Suppressor macrophage (primary cell): ENCODE measurements at regions not wholly inside any gene's neighbourhood (a gene's known extent, or its start where the extent isn't known, plus 50 kb on each side); places are given as distances from the start of the nearest gene placed in this dataset.

Experiments used
- DNase-seq, 4 experiments: peaks; one replicate each; pipeline ENCODE4 v3.0.0-alpha.2; 2020 to 2022

GRCh38 chr10:128221807-128222206 lies 95.6 kb upstream of the MKI67 start:
- no peak for DNase-seq

- DNase-seq: no peak
Observed at GRCh38 chr10:128222332-128222849, 96.2 kb upstream of the MKI67 start.

- DNase-seq: peak in 2 of 4 experiments; percentile 61 to 70
Observed at GRCh38 chr10:128230401-128230800, 104.2 kb upstream of the MKI67 start.

- DNase-seq: no peak
Observed at GRCh38 chr10:128233422-128233821, 107.2 kb upstream of the MKI67 start.

GRCh38 chr10:128237710-128238109 lies 111.5 kb upstream of the MKI67 start:
- DNase-seq: no peak

- no peak for DNase-seq
Observed at GRCh38 chr10:128241023-128241422, 114.8 kb upstream of the MKI67 start.

- DNase-seq: no peak
Observed at GRCh38 chr10:128242641-128243040, 116.4 kb upstream of the MKI67 start.

GRCh38 chr10:128245026-128245425 lies 118.8 kb upstream of the MKI67 start:
- DNase-seq: no peak

- DNase-seq: no peak
Observed at GRCh38 chr10:128247576-128247975, 121.4 kb upstream of the MKI67 start.

GRCh38 chr10:128254476-128254875 lies 128.3 kb upstream of the MKI67 start:
- DNase-seq: peak; percentile 28 to 60 (median 44)

- DNase-seq: peak; percentile 51 to 74 (median 63)
Observed at GRCh38 chr10:128257428-128257827, 131.2 kb upstream of the MKI67 start.

GRCh38 chr10:128258421-128258976 lies 132.3 kb upstream of the MKI67 start:
- DNase-seq: peak; percentile 4 to 66 (median 38)

- DNase-seq: peak; percentile 63 to 83 (median 72)
Observed at GRCh38 chr10:128263891-128264688, 137.9 kb upstream of the MKI67 start.

- DNase-seq: no peak
Observed at GRCh38 chr10:128265596-128265995, 139.4 kb upstream of the MKI67 start.

- DNase-seq: no peak
Observed at GRCh38 chr10:128267581-128267980, 141.4 kb upstream of the MKI67 start.

- DNase-seq: peak; percentile 25 to 46 (median 38)
Observed at GRCh38 chr10:128268015-128268722, 141.9 kb upstream of the MKI67 start.

GRCh38 chr10:128274938-128275337 lies 148.7 kb upstream of the MKI67 start:
- DNase-seq: peak; percentile 17 to 49 (median 42)

- DNase-seq: peak in 3 of 4 experiments; percentile 27 to 34 (median 28)
Observed at GRCh38 chr10:128275388-128276177, 149.4 kb upstream of the MKI67 start.

GRCh38 chr10:128277267-128277840 lies 151.1 kb upstream of the MKI67 start:
- DNase-seq: no peak

- no peak for DNase-seq
Observed at GRCh38 chr10:128278362-128278761, 152.1 kb upstream of the MKI67 start.

- DNase-seq: no peak
Observed at GRCh38 chr10:128280271-128280670, 154.0 kb upstream of the MKI67 start.

GRCh38 chr10:128281343-128281742 lies 155.1 kb upstream of the MKI67 start:
- DNase-seq: no peak
